ENCODE measurements at regions not wholly inside any gene's neighbourhood (a gene's known extent, or its start where the extent isn't known, plus 50 kb on each side); places are given as distances from the start of the nearest gene placed in this dataset.

DNA sequence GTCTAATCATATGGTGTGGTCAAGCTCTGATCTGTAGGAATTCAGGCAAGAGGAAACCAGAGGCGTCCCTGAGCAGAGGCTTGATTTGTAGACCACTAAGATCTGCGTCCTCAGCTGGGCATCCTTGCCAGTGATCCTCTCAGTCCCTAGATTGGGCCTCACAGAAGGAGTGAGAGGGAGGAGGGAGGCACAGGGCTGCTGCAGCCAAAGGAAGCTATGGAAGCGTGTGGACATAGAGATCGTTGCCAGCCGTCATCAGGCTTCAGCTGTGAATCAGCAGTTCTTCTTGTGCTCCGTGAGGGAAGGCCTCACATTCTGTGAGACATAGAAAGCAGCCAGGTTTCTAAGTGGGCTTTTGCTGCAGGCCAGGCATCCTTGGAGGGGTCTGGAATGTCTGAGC, 254.6 kb upstream of the KIRREL3 start:
- DNase-seq: no peak

DNA sequence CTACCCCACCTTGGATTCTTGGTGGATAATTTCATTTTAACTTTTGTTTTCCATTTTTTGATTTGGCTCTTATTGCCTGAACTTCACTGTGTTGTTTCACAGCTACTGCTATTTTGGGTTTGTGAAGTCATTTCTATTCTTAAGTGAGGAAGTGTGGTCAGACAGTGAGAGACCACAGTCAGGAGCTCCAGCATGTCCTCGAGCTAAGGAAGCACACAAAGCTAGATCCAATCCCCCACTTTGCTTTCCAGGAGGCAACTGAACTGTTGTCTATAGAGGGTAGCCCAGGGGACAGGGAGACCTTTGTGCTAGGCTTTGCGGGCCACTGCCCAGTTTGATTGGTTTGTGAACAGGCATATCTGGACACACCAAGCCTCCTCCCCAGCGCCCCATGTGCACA, 251.8 kb upstream of the KIRREL3 start:
- no peak for DNase-seq

DNA sequence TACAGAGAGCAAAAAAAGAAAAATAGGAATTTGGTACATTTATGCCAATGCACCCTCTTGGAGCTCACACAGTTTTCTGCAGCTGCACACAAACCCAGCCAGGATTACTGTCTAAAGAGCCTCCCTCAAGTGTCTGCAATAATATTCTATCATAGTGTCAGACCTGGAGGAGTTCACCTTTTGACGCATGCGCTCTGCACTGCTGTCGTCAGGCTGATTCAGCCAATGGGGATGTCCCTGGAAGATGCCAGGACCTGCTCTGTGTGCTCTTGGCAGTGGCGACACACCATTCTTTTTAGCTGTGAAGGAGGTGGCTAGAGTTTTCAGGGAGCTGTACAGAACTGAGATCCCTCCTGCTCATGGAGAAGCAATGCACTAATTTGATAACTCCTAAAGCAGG, 249.0 kb upstream of the KIRREL3 start:
- no peak for DNase-seq

DNA sequence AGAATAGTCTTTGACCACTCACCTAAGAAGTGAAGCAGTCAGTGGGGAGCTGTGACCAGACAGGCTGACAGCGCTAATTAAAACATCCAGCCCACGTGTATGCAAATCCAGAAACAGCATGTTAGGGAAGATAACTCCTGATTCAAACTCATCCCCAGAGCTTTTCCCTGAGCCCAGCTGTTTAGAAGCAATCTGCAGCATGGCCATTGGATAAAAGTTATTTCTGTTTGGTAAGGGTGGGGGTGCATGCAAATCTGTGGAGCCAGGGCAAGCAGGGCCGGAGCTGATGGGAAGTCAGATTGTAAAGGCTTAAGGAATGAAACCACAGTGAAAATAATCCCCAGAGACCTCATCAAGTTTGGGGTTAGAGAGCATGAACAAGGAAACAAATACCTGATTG, 247.9 kb upstream of the KIRREL3 start:
- no peak for DNase-seq

DNA sequence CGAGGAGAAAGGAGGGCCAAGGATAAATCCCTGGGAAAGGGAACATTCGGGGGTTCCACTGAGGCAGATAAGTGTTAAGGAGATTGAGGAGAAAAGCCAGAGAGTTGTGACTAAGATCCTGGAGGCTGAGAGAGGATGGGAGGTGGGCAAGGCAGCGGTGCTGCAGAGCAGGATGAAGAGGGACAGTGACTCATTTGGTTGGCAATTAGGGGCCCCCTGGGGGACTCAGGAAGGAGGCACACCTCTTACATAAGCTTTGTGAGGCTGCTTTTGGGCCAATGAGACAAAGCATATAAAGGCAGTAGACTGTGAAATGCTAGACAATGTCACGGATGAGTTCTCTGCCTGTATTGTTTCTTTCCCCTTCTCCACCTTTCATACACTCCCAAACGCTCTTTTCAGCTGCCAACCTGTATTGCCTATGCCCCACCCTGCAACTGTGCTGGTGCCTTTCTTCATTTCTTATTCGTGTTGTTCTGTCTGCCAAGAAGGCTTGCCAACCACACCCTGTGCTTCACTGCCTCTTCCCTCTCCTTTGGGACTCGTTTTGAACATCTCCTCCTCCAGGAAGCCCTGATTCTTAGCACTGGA, 246.8 kb upstream of the KIRREL3 start:
- DNase-seq: no peak

DNA sequence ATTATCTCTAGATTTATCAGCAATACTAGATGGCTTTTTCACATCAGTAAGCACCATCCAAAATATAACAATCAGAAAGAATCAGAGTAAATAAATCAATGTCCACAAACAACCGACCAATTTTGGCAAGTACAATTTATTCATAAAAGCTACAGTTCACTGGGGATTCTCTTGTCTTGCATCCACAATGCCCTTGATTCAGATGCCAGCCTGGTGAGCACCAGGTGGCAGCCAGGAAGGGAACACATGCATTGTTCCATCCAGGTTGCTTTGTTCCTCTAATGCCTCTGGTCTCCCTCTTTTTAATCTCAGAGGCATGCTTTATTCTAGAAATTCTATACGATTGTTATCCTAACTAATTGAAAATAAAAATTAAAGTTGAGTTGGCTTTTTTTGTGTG, 242.1 kb upstream of the KIRREL3 start:
- no peak for DNase-seq

DNA sequence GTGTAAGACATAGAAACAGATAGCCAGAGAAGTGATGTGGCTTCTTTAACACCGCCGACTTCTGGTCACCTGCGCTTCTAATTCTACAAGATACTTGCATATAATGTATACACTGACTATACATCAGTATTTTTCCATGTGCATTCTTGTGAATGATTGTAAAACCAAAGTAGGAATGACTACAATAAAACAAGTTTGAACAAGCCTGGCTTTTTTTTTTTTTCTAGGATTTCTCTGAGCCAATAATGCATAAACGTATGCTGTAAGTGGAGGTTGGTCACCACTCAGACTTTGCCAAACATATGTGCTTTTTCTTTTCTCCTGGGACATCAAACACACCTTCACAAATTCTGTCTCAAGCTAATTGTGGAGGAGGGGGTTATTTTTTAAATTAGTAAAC, 237.8 kb upstream of the KIRREL3 start:
- DNase-seq: no peak

DNA sequence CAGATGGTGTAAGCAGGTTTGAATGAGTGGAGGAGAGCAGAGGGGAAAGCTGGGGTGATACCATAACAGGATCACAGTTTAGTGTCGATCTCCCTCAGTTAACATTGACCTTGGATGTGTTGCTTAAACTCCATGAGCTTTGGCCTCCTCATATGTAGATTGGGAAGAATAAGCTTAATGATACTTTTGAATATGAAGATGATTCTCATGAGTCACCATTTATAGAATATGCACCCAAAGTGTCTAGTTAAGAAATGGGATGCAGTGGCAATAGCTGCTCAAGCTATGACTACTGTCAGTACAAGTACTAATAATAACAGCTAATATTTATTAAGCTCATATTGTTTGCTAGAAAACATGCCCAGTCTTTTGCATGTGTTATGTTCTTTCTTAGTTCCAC, 236.2 kb upstream of the KIRREL3 start:
- DNase-seq: no peak

DNA sequence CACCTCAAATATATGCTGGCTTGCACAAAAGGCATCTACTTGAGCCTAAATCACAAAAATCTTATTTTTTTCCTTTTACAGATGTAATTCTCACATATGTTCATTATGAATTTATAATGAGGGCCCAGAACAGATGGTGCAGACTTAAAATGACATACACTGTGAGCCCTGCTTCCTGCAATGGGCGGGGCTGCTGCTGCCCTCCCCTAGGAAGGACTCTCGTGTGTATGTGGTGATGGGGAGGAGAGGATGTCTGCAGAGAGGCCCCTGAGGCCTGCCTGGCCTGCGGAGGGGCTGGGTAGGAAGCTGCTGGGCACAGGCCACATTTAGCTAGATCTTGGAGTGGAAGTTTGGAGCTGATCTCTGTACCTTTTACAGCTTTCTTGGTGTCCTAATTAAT, 233.4 kb upstream of the KIRREL3 start:
- DNase-seq: no peak

DNA sequence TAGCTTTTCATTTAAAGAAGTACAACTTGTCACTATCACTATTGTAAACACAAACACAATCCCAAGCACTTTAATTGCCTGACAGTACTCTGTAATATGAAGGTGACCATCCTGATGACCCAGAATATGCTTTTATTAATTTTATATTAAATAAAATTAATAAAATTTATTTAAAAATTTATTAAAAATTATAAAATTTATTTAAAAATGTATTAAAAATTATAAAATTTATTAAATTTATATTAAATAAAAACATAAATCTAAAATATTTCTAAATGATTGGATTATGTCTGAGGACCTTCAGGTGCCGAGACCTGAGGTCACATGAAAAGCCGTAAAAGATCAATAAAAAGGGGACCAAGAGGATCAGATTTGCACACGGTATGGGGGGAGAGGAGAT, 229.8 kb upstream of the KIRREL3 start:
- no peak for DNase-seq

DNA sequence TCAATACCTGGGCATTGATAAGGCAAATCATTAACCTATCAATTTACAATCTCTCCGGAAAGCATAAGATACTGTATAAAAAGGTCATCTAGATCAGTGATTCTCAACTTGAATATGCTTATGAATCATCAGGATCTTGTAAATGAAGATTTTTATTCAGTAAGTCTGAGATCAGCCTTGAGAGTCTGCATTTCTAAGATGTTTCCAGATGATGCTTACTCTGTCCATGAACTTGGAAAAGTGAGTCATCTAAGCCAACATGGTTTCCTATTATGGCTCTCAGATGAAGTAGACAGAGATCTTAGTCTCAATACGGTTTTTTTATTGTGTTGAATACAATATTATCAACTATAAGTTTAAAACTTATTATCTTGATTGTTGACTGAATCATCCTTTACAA, 226.4 kb upstream of the KIRREL3 start:
- DNase-seq: no peak

DNA sequence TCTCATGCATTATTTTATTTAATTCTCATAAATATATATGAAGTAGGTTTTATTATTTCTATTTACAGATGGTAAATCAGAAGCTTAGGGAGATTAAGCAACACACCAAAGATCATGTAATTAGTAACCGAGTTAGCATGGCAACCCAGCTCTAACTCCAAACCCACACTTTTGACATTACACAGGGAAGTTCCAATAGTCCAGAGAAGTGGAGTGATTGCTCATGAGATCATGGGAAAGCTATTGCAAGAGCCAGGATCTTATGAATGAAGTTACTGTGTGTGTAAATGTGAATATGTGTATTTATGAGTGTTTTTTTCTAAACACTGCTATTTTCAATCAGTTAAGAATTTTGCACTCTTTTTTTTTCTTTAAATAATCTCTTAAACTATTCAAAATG, 225.8 kb upstream of the KIRREL3 start:
- DNase-seq: no peak

DNA sequence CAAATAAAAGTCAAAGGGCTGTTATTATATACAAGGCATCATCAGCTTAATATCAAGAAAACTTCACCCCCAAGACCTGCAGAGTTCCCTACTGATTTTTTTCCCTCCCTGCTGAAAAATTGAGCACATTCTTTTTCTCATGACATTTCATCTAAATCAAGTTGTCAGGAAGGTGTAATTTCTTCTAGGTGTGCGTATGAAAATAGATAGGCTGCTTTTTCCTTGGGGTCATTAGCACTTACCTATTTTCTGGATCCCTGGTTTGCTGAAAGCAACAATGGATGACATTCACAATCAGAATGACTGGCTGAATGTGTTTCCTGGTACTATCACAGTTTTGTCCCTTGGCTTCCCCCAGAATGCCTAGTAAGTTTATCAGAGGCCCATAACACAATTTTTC, 225.0 kb upstream of the KIRREL3 start:
- no peak for DNase-seq

DNA sequence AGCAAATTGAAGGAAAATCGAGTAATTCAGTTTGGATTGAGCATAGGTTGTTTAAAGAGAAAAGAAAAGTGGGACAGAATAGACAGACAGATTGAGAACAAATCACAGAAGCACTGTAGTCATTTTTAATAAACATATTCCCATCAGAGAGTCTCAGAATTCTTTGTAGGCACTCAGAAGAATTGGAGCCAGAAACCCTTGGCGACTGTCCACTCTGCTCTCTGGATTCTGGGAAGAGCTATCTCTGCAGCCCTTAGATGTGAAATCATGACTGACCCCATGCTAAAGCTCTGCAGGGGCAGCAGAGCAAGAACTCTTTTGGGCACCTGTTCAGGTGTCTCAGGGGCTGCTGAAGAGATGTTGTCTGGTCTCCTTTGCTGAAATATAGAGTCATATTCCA, 223.7 kb upstream of the KIRREL3 start:
- DNase-seq: no peak

DNA sequence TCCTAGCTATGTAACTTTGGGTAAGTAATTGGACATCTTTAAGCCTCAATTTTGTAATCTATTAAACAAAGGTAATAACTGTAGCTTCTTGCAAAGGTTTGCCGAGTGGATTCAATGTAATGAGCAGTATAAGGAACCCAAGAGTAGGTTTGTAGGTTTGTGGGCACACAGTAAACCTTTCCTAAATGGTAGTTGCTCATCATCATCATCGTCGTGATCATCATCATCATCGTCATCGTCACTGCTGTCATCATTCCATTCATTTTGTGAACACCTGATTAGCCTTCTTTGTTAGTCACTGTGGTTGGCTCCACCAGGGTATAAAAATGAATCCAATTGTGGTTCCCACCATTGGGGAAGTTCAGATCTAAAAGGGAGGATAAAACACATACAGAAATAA, 223.1 kb upstream of the KIRREL3 start:
- no peak for DNase-seq

DNA sequence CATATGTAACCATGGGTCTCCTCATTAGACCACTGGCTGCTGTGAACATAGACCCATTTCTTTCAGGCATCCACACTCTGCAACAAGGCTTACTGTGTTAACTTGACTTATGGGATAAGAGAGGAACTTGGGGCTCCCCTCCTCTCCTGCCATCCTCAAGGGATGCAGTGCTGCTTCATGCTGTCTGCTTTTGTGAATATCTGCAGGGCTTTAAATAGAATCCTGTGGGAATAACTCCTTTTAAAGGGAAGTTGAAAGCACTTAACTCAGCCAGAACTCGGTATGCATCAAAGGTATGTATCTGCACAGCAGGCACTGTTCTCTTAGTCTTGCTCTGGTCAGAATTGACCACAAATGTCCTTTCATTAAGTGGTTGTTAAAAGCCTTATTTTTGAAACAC, 222.5 kb upstream of the KIRREL3 start:
- no peak for DNase-seq

DNA sequence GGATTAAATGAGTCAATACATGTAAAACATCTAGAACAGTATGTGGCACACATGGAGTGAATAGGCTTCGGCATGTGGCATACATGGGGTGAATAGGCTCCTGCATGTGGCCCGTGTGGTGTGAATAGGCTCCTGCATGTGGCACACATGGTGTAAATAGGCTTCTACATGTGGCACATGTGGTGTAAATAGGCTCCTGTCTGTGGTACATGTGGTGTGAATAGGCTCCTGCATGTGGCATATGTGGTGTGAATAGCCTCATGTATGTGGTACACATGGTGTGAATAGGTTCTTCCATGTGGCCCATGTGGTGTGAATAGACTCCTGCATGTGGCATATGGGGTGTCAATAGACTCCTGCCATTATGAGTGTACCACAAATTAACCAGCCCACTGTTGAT, 219.1 kb upstream of the KIRREL3 start:
- no peak for DNase-seq

DNA sequence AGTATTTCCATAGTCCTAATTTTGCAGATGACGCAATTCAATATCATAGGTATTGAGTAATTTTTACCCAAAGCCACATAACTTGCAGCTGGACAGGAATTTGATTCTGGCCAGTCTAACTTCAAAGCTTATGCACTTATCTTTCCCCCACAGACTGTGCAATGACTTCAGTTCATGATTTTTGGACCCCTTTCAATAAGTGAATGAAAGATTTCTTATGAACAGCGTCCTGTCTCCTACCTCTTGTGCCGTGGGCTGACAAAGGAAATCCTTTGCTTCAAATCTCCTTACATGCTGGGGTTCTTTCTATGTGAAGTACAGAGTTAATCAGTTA, 217.7 kb upstream of the KIRREL3 start:
- DNase-seq: no peak

DNA sequence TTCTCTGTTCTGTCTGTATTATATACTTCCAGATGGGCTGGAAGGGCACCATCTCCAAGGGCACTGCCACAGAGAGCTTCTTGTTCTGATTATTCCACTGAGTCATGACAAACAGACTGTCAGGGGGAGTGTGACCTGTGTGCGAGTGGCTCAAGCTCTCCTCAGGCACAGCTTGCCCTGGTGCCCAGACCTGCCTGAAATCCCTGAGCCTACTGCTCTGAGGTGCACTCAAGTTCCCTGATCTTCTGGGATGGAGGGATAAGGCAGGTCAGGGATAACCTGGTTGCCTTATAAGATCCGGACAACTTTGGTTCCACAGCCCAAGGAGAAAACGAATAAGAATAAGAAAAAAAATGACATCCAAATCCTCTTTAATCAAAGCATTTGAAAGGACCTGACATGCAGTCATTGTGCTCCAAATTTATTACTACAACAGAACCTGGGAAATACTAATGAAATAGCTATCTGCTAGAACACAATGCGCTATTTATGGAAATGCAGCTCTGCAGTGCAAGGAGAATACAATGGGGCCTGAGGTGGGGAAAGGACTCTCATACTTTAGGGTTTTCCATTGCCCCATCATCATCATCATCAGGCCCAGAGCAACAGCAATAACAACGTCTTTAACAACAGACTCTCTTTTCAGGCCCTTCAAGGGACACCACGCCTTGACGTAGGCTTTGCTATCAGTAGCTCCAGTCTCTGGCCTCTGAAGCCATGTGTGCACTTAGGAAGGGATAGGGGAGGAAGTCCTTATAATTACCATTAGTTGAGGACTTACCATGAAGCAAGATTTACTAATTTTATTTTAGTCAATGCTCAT, 217.1 kb upstream of the KIRREL3 start:
- DNase-seq: no peak

DNA sequence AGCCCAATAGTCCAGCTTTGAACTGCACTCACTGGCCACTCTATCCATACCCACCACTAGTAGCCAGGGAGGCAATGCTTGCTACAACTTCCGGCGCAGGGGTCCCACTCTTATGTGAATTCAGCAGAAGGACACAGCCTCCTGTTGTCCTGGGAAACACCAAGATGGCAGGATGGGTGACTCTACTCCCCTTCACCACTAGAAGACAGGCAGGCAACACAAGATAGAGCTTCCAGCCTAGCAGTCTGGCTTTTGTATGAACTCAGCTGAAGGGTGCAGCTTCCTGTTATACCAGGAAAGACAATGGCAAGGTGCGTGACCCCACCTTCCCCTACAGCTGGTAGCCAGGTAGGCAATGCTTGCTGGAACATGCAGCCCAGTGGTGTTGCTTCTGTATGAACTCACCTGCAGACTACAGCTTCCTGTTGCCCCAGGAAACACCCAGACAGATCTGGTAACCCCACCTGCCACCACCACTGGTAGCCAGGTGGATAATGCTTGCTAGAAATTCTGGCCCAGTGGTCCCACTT, 205.2 kb upstream of the KIRREL3 start:
- no peak for DNase-seq

DNA sequence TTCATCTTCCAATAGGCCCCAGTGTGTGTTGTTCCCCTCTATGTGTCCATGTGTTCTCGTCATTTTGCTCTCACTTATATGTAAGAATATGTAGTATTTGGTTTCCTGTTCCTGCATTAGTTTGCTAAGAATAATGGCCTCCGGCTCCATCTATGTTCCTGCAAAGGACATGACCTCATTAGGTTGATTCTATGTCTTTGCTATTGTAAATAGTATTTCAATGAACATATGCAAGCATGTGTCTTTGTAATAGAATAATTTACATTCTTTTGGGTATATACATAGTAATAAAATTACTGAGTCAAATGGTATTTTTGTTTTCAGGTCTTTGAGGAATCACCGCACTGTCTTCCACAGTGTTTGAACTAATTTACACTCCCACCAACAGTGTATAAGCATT, 202.9 kb upstream of the KIRREL3 start:
- DNase-seq: no peak

DNA sequence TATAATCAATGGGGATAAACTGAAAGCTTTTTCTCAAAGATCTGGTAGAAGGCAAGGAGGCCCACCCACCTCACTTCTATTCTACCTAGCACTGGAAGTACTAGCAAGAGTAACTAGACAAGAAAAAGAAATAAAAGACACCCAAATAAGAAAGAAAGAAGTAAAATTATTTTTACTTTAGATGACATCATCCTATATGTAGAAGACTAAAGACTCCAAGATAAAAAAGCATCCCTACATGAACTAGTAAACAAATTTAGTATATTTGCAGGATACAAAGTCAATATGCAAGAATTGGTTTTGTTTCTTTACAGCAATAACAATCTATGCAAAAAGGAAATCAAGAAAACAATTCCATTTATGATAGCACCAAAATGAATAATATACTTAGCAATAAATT, 201.5 kb upstream of the KIRREL3 start:
- no peak for DNase-seq

DNA sequence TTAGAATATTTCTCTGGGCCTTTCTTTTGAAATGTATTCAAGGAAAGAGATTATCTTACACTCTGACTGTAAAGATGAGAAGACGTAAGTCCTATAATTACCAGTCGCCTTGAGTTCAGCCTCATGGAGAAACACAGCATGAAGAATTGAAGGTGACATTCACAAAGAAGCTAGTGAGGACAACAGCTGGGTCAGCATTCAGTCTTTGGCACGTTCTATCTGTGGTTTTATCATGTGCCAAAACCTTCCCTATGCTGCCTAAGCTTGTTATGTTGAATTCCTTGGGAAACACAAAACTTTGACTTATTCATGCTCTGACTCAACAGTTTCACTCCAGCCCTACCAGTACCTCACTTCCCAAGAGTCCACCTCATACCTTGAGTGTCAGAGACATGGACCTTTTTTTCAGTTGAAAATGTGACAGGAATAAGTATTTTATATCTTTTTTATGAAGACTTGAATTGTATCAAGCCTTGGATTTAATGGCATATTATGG, 198.8 kb upstream of the KIRREL3 start:
- DNase-seq: no peak

DNA sequence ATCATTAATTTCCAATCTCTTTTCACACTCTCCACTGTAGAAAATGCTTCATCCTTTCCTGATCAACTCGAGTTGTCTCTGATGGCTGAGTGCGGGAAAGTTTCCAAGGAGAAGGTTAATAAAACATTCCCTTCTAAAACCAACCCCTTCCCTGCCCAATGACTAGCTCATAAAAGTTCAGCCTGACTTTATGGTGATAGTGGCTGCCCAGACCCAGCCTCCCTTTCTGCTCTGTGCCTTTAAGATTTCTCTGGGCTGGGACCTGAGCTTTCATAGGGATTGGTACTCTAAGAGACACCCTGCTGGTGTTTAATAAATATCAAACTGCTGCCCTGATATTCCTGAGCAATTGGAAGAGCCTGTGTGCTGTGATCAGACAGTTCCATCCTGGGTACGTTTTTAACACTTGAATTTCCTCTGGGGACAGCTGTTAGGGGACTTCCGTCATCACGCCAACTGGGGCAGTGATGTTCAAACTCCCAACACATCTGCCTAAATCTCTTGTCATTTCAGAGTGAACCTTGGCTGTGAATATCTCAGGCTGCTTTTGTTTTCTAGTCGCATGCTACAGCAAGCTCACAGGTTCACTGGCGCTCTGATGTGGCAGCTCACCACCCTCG, 195.0 kb upstream of the KIRREL3 start:
- DNase-seq: no peak
